ENCODE measurements at regions not wholly inside any gene's neighbourhood (a gene's known extent, or its start where the extent isn't known, plus 50 kb on each side); places are given as distances from the start of the nearest gene placed in this dataset.

GRCh38 chr16:82470620-82471152 is 156.1 kb upstream of the CDH13 start:
- Histone ChIP-seq H3K36me3 (replicated peaks in 1 of 2; ENCODE audit: control insufficient read depth in 1 of 2, insufficient read depth in 2 of 2, low read length in 2 of 2) (no peaks in the 10 kb centered on the region), H4K20me1 (ENCODE audit: insufficient read depth, low read length) (no peaks in the 10 kb centered on the region), H3K27ac (ENCODE audit: low read depth in 1 of 2, low read length in 2 of 2) (no peak overlapping the region), H3K79me2 (ENCODE audit: insufficient read depth, low read length) (no peaks in the 10 kb centered on the region), H3K9ac (ENCODE audit: insufficient read depth, low read length, poor library complexity, severe bottlenecking) (no peak overlapping the region), H3K4me3 (replicated peaks in 1 of 3; ENCODE audit: low read depth in 2 of 3, low read length in 3 of 3) (no peak overlapping the region), H3K27me3 (ENCODE audit: control insufficient read depth in 2 of 2, insufficient read depth in 2 of 2, low read length in 2 of 2) (no peaks in the 10 kb centered on the region), H3K4me2 (replicated peaks; ENCODE audit: extremely low read depth, low read length, poor library complexity, severe bottlenecking) (no peak overlapping the region), H3K9me3 (replicated peaks in 1 of 2; ENCODE audit: control insufficient read depth in 1 of 2, insufficient read depth in 1 of 2, low read length in 2 of 2) (no peaks in the 10 kb centered on the region), H3K4me1 (ENCODE audit: control insufficient read depth in 1 of 2, insufficient read depth in 2 of 2, low read length in 2 of 2) (no peaks in the 10 kb centered on the region), H2AFZ (ENCODE audit: insufficient read depth, low read depth, low read length, poor library complexity, severe bottlenecking) (no peak overlapping the region)
- no peak for DNase-seq
- H3K4me1 Mint-ChIP-seq = no peaks in the 10 kb centered on the region
- H3K36me3 Mint-ChIP-seq = no peaks in the 10 kb centered on the region
- no peak overlapping the region for H3K27ac Mint-ChIP-seq
- 80% methylated on average over 5 of the region's 8 CpGs for WGBS (ENCODE audit: insufficient coverage)
- peaks cover 0 to 7% (median 0%) of the 10 kb centered on the region in 3 donors for H3K27me3 Mint-ChIP-seq (ENCODE audit: low read depth in 3 of 3)
- peaks cover 0 to 4% (median 0%) of the 10 kb centered on the region in 7 donors for H3K9me3 Mint-ChIP-seq
- intact Hi-C loops (cut with micrococcal nuclease) = no loop called here
- H3K4me3 Mint-ChIP-seq = no peak overlapping the region
- TF ChIP-seq CTCF (IDR thresholded peaks at IDR 0.05) = no peak

GRCh38 chr16:82470016-82470415 is 156.8 kb upstream of the CDH13 start:
- intact Hi-C loops (cut with micrococcal nuclease) = no loop called here
- H4K20me1 ChIP-seq (ENCODE audit: insufficient read depth, low read length) = no peaks in the 10 kb centered on the region
- Mint-ChIP-seq H3K36me3 (no peaks in the 10 kb centered on the region), H3K4me3 (no peak overlapping the region), H3K9me3 (peaks cover 0 to 4% (median 0%) of the 10 kb centered on the region in 7 donors), H3K4me1 (no peaks in the 10 kb centered on the region), H3K27ac (no peak overlapping the region), H3K27me3 (ENCODE audit: low read depth in 3 of 3) (peaks cover 0 to 7% (median 0%) of the 10 kb centered on the region in 3 donors)
- H3K9ac ChIP-seq (ENCODE audit: insufficient read depth, low read length, poor library complexity, severe bottlenecking) = no peak overlapping the region
- no peaks in the 10 kb centered on the region for H3K79me2 ChIP-seq (ENCODE audit: insufficient read depth, low read length)
- H3K36me3 ChIP-seq (replicated peaks in 1 of 2; ENCODE audit: control insufficient read depth in 1 of 2, insufficient read depth in 2 of 2, low read length in 2 of 2) = no peaks in the 10 kb centered on the region
- no peak for TF ChIP-seq CTCF (IDR thresholded peaks at IDR 0.05)
- no peaks in the 10 kb centered on the region for H3K9me3 ChIP-seq (replicated peaks in 1 of 2; ENCODE audit: control insufficient read depth in 1 of 2, insufficient read depth in 1 of 2, low read length in 2 of 2)
- H3K4me1 ChIP-seq (ENCODE audit: control insufficient read depth in 1 of 2, insufficient read depth in 2 of 2, low read length in 2 of 2) = no peaks in the 10 kb centered on the region
- 100% methylated on average over 4 of the region's 7 CpGs for WGBS (ENCODE audit: insufficient coverage)
- DNase-seq = no peak
- no peak overlapping the region for H3K4me3 ChIP-seq (replicated peaks in 1 of 3; ENCODE audit: low read depth in 2 of 3, low read length in 3 of 3)
- H3K4me2 ChIP-seq (replicated peaks; ENCODE audit: extremely low read depth, low read length, poor library complexity, severe bottlenecking) = no peak overlapping the region
- no peak overlapping the region for H3K27ac ChIP-seq (ENCODE audit: low read depth in 1 of 2, low read length in 2 of 2)
- H3K27me3 ChIP-seq (ENCODE audit: control insufficient read depth in 2 of 2, insufficient read depth in 2 of 2, low read length in 2 of 2) = no peaks in the 10 kb centered on the region
- H2AFZ ChIP-seq (ENCODE audit: insufficient read depth, low read depth, low read length, poor library complexity, severe bottlenecking) = no peak overlapping the region

Data from CD14-positive monocyte (primary cell).